Osteoblast (primary cell): ENCODE measurements at regions not wholly inside any gene's neighbourhood (a gene's known extent, or its start where the extent isn't known, plus 50 kb on each side); places are given as distances from the start of the nearest gene placed in this dataset.

Experiments
- DNase-seq: peaks from one replicate; pipeline ENCODE4 v3.0.0; 2011; ENCODE audit warnings: low spot score, mixed read lengths; ENCODE audit not compliant: insufficient read length; ENCODE audit errors: missing footprints
- H2AFZ ChIP-seq: 2 replicates; pipeline ENCODE4 v1.6.0; 2011; ENCODE audit warnings: mild to moderate bottlenecking, low read length
- H3K27ac ChIP-seq: 2 replicates; pipeline ENCODE4 v1.5.1; 2011; ENCODE audit warnings: mild to moderate bottlenecking, low read depth, low read length, moderate library complexity
- H3K27me3 ChIP-seq: 2 replicates; pipeline ENCODE4 v1.6.0; 2012; ENCODE audit warnings: mild to moderate bottlenecking, control low read depth, inconsistent platforms, low read length, moderate library complexity; ENCODE audit not compliant: insufficient read depth
- H3K36me3 ChIP-seq: 2 replicates; pipeline ENCODE4 v1.5.1; 2011; ENCODE audit warnings: mild to moderate bottlenecking, low read length, control low read depth, moderate library complexity; ENCODE audit not compliant: insufficient read depth
- H3K4me1 ChIP-seq: 2 replicates; pipeline ENCODE4 v1.5.1; 2011; ENCODE audit warnings: mild to moderate bottlenecking, low read length, control low read depth, moderate library complexity; ENCODE audit not compliant: insufficient read depth
- H3K4me2 ChIP-seq: 2 replicates; pipeline ENCODE4 v1.6.0; 2011; ENCODE audit warnings: mild to moderate bottlenecking, low read length; ENCODE audit not compliant: insufficient read depth
- H3K4me3 ChIP-seq: fragments of 200-600 bp; sonication (generic); 3 replicates; pipeline ENCODE4 v1.5.1; 2012; ENCODE audit warnings: mild to moderate bottlenecking, low read length, inconsistent platforms; ENCODE audit not compliant: insufficient read depth
- H3K79me2 ChIP-seq: 2 replicates; pipeline ENCODE4 v1.6.0; 2012; ENCODE audit warnings: mild to moderate bottlenecking, low read length, control low read depth, inconsistent platforms; ENCODE audit not compliant: insufficient read depth
- H3K9me3 ChIP-seq: 2 replicates; pipeline ENCODE4 v1.5.1; 2011; ENCODE audit warnings: low read depth, low read length, control low read depth
- H4K20me1 ChIP-seq: 2 replicates; pipeline ENCODE4 v1.6.0; 2012; ENCODE audit warnings: mild to moderate bottlenecking, low read length, control low read depth; ENCODE audit not compliant: insufficient read depth
- CTCF ChIP-seq: IDR thresholded peaks from 2 replicates; pipeline ENCODE4 v1.5.1; 2011; ENCODE audit warnings: mild to moderate bottlenecking, low read depth, low read length, moderate library complexity; ENCODE audit errors: extremely low read depth

- no peak overlapping the region for H2AFZ ChIP-seq
- no peak overlapping the region for H3K4me2 ChIP-seq
- no peak overlapping the region for H3K27ac ChIP-seq
- no peak overlapping the region for H3K4me3 ChIP-seq
- H3K36me3 ChIP-seq = no peaks in the 10 kb centered on the region
- H3K9me3 ChIP-seq = no peaks in the 10 kb centered on the region
- no peaks in the 10 kb centered on the region for H4K20me1 ChIP-seq
- no peak for DNase-seq
- H3K79me2 ChIP-seq = no peaks in the 10 kb centered on the region
- no peaks in the 10 kb centered on the region for H3K27me3 ChIP-seq
- no peaks in the 10 kb centered on the region for H3K4me1 ChIP-seq
- no peak for TF ChIP-seq CTCF
Measured at GRCh38 chr5:114261989-114262388, 99.9 kb upstream of the KCNN2 start.

GRCh38 chr5:114265432-114266060, 96.3 kb upstream of the KCNN2 start:
- H3K36me3 ChIP-seq = no peaks in the 10 kb centered on the region
- no peak for DNase-seq
- no peak overlapping the region for H3K27ac ChIP-seq
- no peaks in the 10 kb centered on the region for H3K4me1 ChIP-seq
- no peaks in the 10 kb centered on the region for H4K20me1 ChIP-seq
- H3K27me3 ChIP-seq = no peaks in the 10 kb centered on the region
- H3K79me2 ChIP-seq = no peaks in the 10 kb centered on the region
- no peak overlapping the region for H3K4me3 ChIP-seq
- TF ChIP-seq CTCF = no peak
- H3K4me2 ChIP-seq = no peak overlapping the region
- H2AFZ ChIP-seq = no peak overlapping the region
- no peaks in the 10 kb centered on the region for H3K9me3 ChIP-seq

GRCh38 chr5:114266374-114266773, 95.5 kb upstream of the KCNN2 start:
- DNase-seq = no peak
- Histone ChIP-seq H3K36me3 (no peaks in the 10 kb centered on the region), H2AFZ (no peak overlapping the region), H3K4me1 (no peaks in the 10 kb centered on the region), H3K4me2 (no peak overlapping the region), H3K4me3 (no peak overlapping the region), H3K9me3 (no peaks in the 10 kb centered on the region), H3K79me2 (no peaks in the 10 kb centered on the region), H4K20me1 (no peaks in the 10 kb centered on the region), H3K27me3 (no peaks in the 10 kb centered on the region), H3K27ac (no peak overlapping the region)
- TF ChIP-seq CTCF = no peak

- Histone ChIP-seq H3K4me1 (no peaks in the 10 kb centered on the region), H2AFZ (no peak overlapping the region), H3K27me3 (no peaks in the 10 kb centered on the region), H4K20me1 (no peaks in the 10 kb centered on the region), H3K9me3 (no peaks in the 10 kb centered on the region), H3K27ac (no peak overlapping the region), H3K79me2 (no peaks in the 10 kb centered on the region), H3K36me3 (no peaks in the 10 kb centered on the region), H3K4me2 (no peak overlapping the region), H3K4me3 (no peak overlapping the region)
- TF ChIP-seq CTCF = no peak
- no peak for DNase-seq
Measured at GRCh38 chr5:114296191-114296590, 65.7 kb upstream of the KCNN2 start.
